ENCODE measurements at regions not wholly inside any gene's neighbourhood (a gene's known extent, or its start where the extent isn't known, plus 50 kb on each side); places are given as distances from the start of the nearest gene placed in this dataset.

DNA sequence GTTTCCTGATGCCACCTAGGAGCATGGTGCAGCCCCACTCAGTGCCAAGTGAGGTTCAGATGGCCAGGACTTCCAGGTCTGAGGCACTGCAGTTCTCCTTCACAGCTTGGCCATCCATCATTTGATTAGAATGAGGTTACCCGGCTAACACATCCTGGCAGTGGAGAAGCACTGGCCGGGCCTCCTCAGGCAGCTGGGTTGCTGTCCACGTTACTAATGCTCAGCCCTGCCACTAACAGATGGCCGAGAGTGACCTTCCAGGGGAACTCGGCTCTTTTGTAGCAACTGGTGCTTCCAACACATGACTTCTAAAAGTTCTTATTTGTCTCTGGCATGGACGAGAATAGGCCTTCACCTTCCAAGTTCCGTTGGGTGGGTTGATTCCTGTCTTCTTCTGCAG, 204.6 kb upstream of the CFAP20DC start:
- Histone ChIP-seq H3K9ac (ENCODE audit: low read length) (no peak overlapping the region), H3K4me3 (ENCODE audit: low read depth, low read length) (no peak overlapping the region), H3K27ac (ENCODE audit: low read depth, low read length) (no peak overlapping the region), H3K4me1 (ENCODE audit: control insufficient read depth, insufficient read depth, low read length) (no peaks in the 10 kb centered on the region), H3K9me3 (ENCODE audit: control insufficient read depth, insufficient read depth, low read depth, low read length) (no peaks in the 10 kb centered on the region), H3K36me3 (ENCODE audit: control insufficient read depth, insufficient read depth, low read length) (no peaks in the 10 kb centered on the region), H3K27me3 (ENCODE audit: control insufficient read depth, insufficient read depth, low read length) (no peaks in the 10 kb centered on the region)

DNA sequence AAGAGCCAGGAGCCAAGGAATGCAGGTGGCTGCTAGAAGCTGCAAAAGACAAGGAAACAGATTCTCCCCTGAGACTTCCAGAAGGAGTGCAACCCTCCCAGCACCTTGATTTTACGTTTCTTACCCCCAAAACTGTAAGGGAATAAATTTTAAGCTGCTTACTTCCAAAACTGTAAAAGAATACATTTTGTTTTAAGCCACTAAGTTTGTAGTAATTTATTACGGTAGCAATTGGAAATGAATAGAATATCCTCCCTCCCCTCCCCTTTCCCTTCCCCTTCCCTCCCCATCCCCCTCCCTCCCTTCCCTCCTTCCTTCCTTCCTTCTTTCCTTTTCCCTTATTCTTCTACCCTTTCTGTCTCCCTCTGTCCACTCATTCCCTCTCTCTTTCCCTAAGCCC, 203.7 kb upstream of the CFAP20DC start:
- H3K9me3 ChIP-seq (ENCODE audit: control insufficient read depth, insufficient read depth, low read depth, low read length) = no peaks in the 10 kb centered on the region
- H3K9ac ChIP-seq (ENCODE audit: low read length) = no peak overlapping the region
- no peak overlapping the region for H3K27ac ChIP-seq (ENCODE audit: low read depth, low read length)
- H3K36me3 ChIP-seq (ENCODE audit: control insufficient read depth, insufficient read depth, low read length) = no peaks in the 10 kb centered on the region
- no peaks in the 10 kb centered on the region for H3K27me3 ChIP-seq (ENCODE audit: control insufficient read depth, insufficient read depth, low read length)
- H3K4me1 ChIP-seq (ENCODE audit: control insufficient read depth, insufficient read depth, low read length) = no peaks in the 10 kb centered on the region
- H3K4me3 ChIP-seq (ENCODE audit: low read depth, low read length) = no peak overlapping the region

- no peak overlapping the region for H3K4me3 ChIP-seq (ENCODE audit: low read depth, low read length)
- H3K36me3 ChIP-seq (ENCODE audit: control insufficient read depth, insufficient read depth, low read length) = no peaks in the 10 kb centered on the region
- H3K9me3 ChIP-seq (ENCODE audit: control insufficient read depth, insufficient read depth, low read depth, low read length) = no peaks in the 10 kb centered on the region
- no peaks in the 10 kb centered on the region for H3K4me1 ChIP-seq (ENCODE audit: control insufficient read depth, insufficient read depth, low read length)
- H3K27me3 ChIP-seq (ENCODE audit: control insufficient read depth, insufficient read depth, low read length) = no peaks in the 10 kb centered on the region
- no peak overlapping the region for H3K27ac ChIP-seq (ENCODE audit: low read depth, low read length)
- no peak overlapping the region for H3K9ac ChIP-seq (ENCODE audit: low read length)
Observed at GRCh38 chr3:59251869-59252268, 202.0 kb upstream of the CFAP20DC start.

- Histone ChIP-seq H3K9ac (ENCODE audit: low read length) (no peak overlapping the region), H3K9me3 (ENCODE audit: control insufficient read depth, insufficient read depth, low read depth, low read length) (no peaks in the 10 kb centered on the region), H3K27me3 (ENCODE audit: control insufficient read depth, insufficient read depth, low read length) (no peaks in the 10 kb centered on the region), H3K27ac (ENCODE audit: low read depth, low read length) (no peak overlapping the region), H3K36me3 (ENCODE audit: control insufficient read depth, insufficient read depth, low read length) (no peaks in the 10 kb centered on the region), H3K4me3 (ENCODE audit: low read depth, low read length) (no peak overlapping the region), H3K4me1 (ENCODE audit: control insufficient read depth, insufficient read depth, low read length) (peaks cover 8% of the 10 kb centered on the region)
Observed at GRCh38 chr3:59250600-59250999, 200.8 kb upstream of the CFAP20DC start.

DNA sequence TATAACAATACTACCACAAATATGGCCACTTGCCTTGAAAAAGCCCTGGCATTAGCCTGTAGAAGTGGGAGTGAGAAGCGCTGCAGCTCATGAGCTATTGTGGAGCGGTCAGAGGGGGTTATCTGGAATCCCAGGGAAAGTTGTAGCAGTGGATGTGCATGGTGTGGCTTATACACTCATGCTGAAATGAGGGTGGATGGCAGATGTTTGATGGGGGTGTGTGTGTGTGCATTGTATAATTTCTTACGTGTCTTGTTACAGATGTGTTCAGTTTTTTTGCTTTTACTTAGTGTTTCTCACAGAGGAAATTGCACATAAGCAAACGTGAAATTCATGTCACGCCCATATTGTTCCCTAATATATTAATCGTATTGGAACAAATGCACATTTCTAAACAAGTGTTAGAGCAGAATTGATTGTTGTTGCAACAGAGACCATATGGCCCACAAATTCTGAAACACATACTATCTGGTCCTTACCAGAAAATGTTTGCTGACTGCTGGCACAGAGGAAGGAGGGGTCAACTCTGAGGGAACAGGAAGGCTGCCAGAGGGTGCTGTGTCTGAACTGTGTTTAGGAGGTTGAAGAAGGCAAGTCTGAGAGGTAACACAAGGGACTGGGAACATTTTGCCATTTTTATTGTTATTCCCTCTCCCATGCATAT, 200.0 kb upstream of the CFAP20DC start:
- no peak overlapping the region for H3K9ac ChIP-seq (ENCODE audit: low read length)
- no peaks in the 10 kb centered on the region for H3K9me3 ChIP-seq (ENCODE audit: control insufficient read depth, insufficient read depth, low read depth, low read length)
- no peaks in the 10 kb centered on the region for H3K36me3 ChIP-seq (ENCODE audit: control insufficient read depth, insufficient read depth, low read length)
- no peak overlapping the region for H3K4me3 ChIP-seq (ENCODE audit: low read depth, low read length)
- H3K27ac ChIP-seq (ENCODE audit: low read depth, low read length) = no peak overlapping the region
- peaks cover 9% of the 10 kb centered on the region for H3K4me1 ChIP-seq (ENCODE audit: control insufficient read depth, insufficient read depth, low read length)
- H3K27me3 ChIP-seq (ENCODE audit: control insufficient read depth, insufficient read depth, low read length) = no peaks in the 10 kb centered on the region

DNA sequence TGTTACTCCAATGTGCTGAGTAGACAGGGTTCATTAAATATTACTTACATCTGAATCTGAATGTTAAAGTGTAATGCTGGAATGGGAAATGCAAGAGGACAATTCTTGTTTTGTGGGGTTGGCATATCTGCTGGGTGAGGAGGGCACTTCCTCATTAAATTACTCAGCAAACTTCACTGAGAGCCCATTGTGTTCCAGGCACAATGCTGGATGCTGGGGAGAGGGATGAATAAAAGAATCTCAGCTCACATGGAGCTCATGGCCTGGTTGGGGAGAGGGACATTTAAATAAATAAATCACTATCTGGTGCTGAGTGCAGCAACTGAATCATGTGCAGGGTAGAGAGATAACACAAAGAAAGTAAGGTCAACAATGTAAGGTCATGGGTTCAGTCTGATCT, 199.2 kb upstream of the CFAP20DC start:
- Histone ChIP-seq H3K9me3 (ENCODE audit: control insufficient read depth, insufficient read depth, low read depth, low read length) (no peaks in the 10 kb centered on the region), H3K4me1 (ENCODE audit: control insufficient read depth, insufficient read depth, low read length) (peaks cover 9% of the 10 kb centered on the region), H3K27ac (ENCODE audit: low read depth, low read length) (no peak overlapping the region), H3K4me3 (ENCODE audit: low read depth, low read length) (no peak overlapping the region), H3K9ac (ENCODE audit: low read length) (no peak overlapping the region), H3K27me3 (ENCODE audit: control insufficient read depth, insufficient read depth, low read length) (no peaks in the 10 kb centered on the region), H3K36me3 (ENCODE audit: control insufficient read depth, insufficient read depth, low read length) (no peaks in the 10 kb centered on the region)

GRCh38 chr3:59247402-59247841, 197.6 kb upstream of the CFAP20DC start:
- H3K27ac ChIP-seq (ENCODE audit: low read depth, low read length) = no peak overlapping the region
- H3K9me3 ChIP-seq (ENCODE audit: control insufficient read depth, insufficient read depth, low read depth, low read length) = 0 out of 2 replicates have a peak, but pooled peaks cover 2% of the 10 kb centered on the region
- no peak overlapping the region for H3K9ac ChIP-seq (ENCODE audit: low read length)
- H3K4me1 ChIP-seq (ENCODE audit: control insufficient read depth, insufficient read depth, low read length) = peaks cover 9% of the 10 kb centered on the region
- no peaks in the 10 kb centered on the region for H3K36me3 ChIP-seq (ENCODE audit: control insufficient read depth, insufficient read depth, low read length)
- H3K27me3 ChIP-seq (ENCODE audit: control insufficient read depth, insufficient read depth, low read length) = no peaks in the 10 kb centered on the region
- no peak overlapping the region for H3K4me3 ChIP-seq (ENCODE audit: low read depth, low read length)

- Histone ChIP-seq H3K9ac (ENCODE audit: low read length) (no peak overlapping the region), H3K27ac (ENCODE audit: low read depth, low read length) (no peak overlapping the region), H3K4me3 (ENCODE audit: low read depth, low read length) (no peak overlapping the region), H3K36me3 (ENCODE audit: control insufficient read depth, insufficient read depth, low read length) (no peaks in the 10 kb centered on the region), H3K9me3 (ENCODE audit: control insufficient read depth, insufficient read depth, low read depth, low read length) (0 out of 2 replicates have a peak, but pooled peaks cover 2% of the 10 kb centered on the region), H3K27me3 (ENCODE audit: control insufficient read depth, insufficient read depth, low read length) (no peaks in the 10 kb centered on the region), H3K4me1 (ENCODE audit: control insufficient read depth, insufficient read depth, low read length) (peaks cover 9% of the 10 kb centered on the region)
Observed at GRCh38 chr3:59246719-59247401, 197.0 kb upstream of the CFAP20DC start.

DNA sequence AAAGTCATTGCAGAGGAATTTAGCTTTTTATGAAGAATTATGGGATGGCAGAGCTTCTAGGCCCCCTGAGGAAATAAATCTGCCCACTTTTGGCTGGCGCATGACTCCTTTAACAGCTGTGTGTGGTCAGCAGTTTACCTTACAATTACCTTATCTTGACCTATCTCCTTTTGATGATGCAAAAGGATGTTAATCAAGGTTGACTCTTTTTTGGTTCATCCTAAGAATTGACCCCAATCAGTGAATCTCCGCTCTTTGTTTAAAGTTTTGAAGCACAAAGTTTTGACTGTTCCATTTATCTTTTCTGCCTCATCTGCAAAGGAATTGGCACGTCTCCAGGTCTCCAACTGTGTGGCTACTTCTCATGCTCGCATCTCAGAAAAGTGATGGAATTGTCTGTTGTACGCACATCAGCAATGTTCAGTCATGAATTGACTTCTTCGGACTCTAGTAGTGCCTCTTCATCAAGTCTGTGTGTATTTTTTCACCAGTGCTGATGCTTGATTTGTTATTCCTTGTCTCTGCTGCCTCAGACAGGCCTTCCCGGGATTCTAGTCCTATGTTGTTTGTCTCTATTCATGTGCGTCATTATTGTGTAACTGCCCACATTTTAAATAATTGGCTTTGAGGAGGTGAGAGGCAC, 196.2 kb upstream of the CFAP20DC start:
- Histone ChIP-seq H3K9ac (ENCODE audit: low read length) (no peak overlapping the region), H3K4me1 (ENCODE audit: control insufficient read depth, insufficient read depth, low read length) (peaks cover 9% of the 10 kb centered on the region), H3K27ac (ENCODE audit: low read depth, low read length) (no peak overlapping the region), H3K36me3 (ENCODE audit: control insufficient read depth, insufficient read depth, low read length) (no peaks in the 10 kb centered on the region), H3K27me3 (ENCODE audit: control insufficient read depth, insufficient read depth, low read length) (no peaks in the 10 kb centered on the region), H3K4me3 (ENCODE audit: low read depth, low read length) (no peak overlapping the region), H3K9me3 (ENCODE audit: control insufficient read depth, insufficient read depth, low read depth, low read length) (0 out of 2 replicates have a peak, but pooled peaks cover 2% of the 10 kb centered on the region)

DNA sequence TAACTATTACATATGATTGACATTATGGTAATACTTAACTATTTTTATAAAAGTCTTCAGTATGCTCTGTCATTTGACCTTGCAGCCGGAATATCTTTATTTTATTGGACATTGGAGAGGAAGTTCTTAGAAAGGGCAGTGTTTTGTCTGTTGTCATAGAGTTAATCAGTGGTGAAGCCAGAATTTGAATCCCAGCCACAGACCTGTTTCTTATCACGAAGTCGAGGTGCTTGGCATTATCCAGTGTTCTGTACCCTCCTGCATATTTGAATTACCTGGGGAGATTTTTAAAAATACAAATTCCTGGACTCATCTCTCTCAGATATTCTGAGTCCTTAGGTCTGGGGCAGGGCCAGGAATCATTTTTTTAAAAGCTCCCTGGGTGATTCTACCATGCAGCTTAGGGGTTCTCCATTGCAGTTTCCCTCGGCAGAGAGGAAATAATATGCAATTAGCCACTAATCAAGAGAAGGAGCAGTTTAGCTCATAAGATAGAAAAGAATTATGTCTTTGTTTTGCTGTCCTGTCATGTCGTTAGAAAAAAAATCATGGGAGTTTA, 195.6 kb upstream of the CFAP20DC start:
- Histone ChIP-seq H3K9me3 (ENCODE audit: control insufficient read depth, insufficient read depth, low read depth, low read length) (0 out of 2 replicates have a peak, but pooled peaks cover 2% of the 10 kb centered on the region), H3K4me3 (ENCODE audit: low read depth, low read length) (no peak overlapping the region), H3K4me1 (ENCODE audit: control insufficient read depth, insufficient read depth, low read length) (peaks cover 9% of the 10 kb centered on the region), H3K27ac (ENCODE audit: low read depth, low read length) (no peak overlapping the region), H3K9ac (ENCODE audit: low read length) (no peak overlapping the region), H3K27me3 (ENCODE audit: control insufficient read depth, insufficient read depth, low read length) (no peaks in the 10 kb centered on the region), H3K36me3 (ENCODE audit: control insufficient read depth, insufficient read depth, low read length) (no peaks in the 10 kb centered on the region)

GRCh38 chr3:59244343-59244742, 194.5 kb upstream of the CFAP20DC start:
- Histone ChIP-seq H3K9ac (ENCODE audit: low read length) (no peak overlapping the region), H3K9me3 (ENCODE audit: control insufficient read depth, insufficient read depth, low read depth, low read length) (0 out of 2 replicates have a peak, but pooled peaks cover 2% of the 10 kb centered on the region), H3K4me3 (ENCODE audit: low read depth, low read length) (no peak overlapping the region), H3K36me3 (ENCODE audit: control insufficient read depth, insufficient read depth, low read length) (no peaks in the 10 kb centered on the region), H3K27ac (ENCODE audit: low read depth, low read length) (no peak overlapping the region), H3K27me3 (ENCODE audit: control insufficient read depth, insufficient read depth, low read length) (no peaks in the 10 kb centered on the region), H3K4me1 (ENCODE audit: control insufficient read depth, insufficient read depth, low read length) (peaks cover 9% of the 10 kb centered on the region)
